Effector CD8-positive, alpha-beta T cell (primary cell): ENCODE measurements at regions not wholly inside any gene's neighbourhood (a gene's known extent, or its start where the extent isn't known, plus 50 kb on each side); places are given as distances from the start of the nearest gene placed in this dataset.
"Not testable (repeated sequence)": the region's sequence is repeated elsewhere in the genome, so short reads cannot be mapped to it uniquely, and the experiment has no call there.

Experiments
- DNase-seq: peaks from one replicate; lab custom pipeline; 2025; lab: John Stamatoyannopoulos, UW

DNA sequence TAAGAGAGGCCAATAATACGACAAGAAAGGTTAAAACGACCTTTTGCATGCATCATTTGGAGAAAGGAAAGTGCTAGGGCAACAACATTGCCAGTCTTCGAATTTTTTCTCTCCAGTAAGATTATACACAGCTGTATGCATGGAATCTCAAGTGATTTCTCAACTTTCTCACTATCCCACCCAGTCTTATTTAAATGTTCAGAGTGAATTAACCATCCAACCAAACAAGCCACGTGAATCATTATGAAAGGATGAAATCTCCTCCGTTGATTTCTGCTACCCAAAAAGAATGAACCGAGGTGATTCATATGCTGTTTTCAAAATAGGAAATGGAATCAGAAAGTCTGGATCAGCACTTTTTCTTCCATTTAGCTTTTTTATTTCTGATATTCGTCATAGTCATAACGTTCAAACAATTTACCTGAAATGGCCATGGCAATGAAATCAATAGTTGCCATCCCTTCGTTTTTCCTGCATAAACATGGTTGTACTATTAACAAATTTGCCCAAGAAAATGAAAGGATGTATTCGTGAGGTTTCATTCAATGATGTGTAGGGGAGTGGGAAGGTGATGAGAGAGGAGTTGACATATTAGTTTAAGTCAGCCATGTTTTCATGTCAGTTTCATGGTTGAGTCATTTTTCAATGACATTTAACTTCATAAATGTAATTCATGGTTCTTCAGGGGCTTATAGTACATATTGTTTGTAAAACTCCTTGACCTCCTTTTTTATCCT, 170.9 kb upstream of the WWC1 start:
- DNase-seq: no peak

- no peak for DNase-seq
These were observed 170.3 kb upstream of the WWC1 start for GRCh38 chr5:168121138-168121494.

- no peak for DNase-seq
These were observed 167.6 kb upstream of the WWC1 start for GRCh38 chr5:168123631-168124528.

DNA sequence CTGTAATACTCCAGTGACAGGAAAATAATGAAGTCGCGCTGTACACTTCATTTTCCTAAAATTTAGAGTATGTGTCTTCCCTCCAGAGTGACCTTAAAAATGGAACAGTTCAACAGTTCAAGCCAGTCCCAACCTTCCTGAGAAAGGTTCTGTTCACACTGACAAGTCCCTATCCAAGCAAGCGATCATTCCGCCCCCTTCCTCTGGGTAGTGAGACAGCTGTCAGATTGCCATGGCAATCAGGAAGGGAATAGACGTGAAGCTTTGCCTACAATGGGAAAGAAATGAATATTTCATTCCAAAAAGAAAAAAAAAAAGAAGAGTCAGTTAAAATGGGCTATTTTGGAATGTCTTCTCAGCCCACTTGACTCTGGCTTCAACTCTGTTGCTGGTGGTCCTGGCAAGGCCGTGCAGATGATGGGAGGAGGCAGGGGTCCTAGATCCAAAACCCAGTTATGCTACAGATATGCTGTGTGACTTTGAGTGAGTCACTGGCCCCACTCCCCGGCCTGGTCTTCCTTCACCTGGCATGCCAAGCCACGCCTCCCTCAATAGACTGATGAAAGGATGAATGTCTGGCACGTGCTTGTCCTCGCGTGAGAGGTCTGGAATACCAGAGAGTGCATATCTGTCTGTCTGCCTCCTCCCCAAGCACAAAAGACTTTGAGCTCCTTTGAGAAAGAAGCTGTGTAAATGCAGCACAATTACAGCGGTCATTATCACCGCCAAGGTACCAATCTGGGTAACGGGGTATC, 165.8 kb upstream of the WWC1 start:
- no peak for DNase-seq

- DNase-seq: no peak
These were observed 164.8 kb upstream of the WWC1 start for GRCh38 chr5:168126606-168127005.

GRCh38 chr5:168128111-168128510, 163.3 kb upstream of the WWC1 start:
- no peak for DNase-seq

GRCh38 chr5:168128557-168128956, 162.9 kb upstream of the WWC1 start:
- DNase-seq: no peak

DNA sequence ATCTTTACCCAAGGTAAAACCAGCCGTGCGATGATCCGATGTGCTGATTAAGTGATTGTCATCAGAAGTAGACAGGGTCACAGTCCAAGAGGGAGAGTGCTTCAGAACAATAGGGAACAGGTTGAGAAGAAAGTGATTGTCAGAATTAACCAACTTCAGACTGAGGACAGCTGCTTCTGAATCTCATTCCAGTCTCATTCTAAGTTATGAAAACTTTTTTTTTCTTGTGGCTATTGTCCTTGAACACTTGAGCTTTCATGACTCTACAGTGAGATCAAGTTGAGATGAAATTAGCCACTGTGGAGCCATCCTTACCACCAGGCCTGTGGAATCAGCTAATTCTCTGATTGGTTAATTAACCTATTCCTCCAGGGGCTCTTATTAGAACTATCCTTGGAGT, 159.9 kb upstream of the WWC1 start:
- no peak for DNase-seq

- DNase-seq: no peak
These were observed 159.2 kb upstream of the WWC1 start for GRCh38 chr5:168132241-168132641.

- DNase-seq: no peak
These were observed 155.5 kb upstream of the WWC1 start for GRCh38 chr5:168135897-168136296.

DNA sequence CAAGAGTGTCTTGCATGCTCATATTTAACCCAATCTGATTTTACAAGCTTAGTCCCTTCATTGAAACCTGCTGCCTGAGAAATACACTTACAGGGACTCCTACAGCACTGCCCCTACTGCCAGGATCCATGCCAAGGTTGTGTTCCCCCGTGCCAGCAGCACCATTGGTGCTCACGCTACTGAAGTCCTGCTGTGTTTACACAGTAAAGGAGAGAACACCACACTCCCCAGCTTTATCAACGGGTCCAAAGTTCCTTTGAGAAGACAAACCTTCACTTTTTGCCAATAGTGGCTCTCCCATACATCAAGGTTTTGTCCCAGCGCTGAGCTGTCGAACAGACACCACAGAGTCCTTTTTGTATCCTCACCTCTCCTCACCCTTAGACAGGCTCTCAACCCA, 155.1 kb upstream of the WWC1 start:
- DNase-seq: no peak

DNA sequence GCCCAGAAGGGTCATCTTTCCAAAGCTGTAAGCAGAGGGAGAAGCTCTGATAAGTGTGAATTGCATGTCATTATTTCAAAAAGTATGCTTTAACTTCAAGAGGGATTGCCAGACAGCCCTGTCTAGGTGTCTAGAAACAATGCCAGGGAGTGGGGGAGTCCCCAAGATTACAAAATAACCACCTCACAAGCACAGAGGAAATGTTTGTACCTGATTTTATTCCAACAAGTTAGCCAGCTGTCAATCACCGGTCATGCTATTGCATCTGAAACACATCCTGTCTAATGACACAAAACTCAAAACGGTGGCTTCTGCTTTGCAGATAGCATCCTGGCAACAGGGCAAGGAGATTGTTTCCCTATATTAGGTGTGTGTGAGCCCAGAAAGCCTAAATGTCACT, 154.2 kb upstream of the WWC1 start:
- no peak for DNase-seq

- no peak for DNase-seq
These were observed 151.2 kb upstream of the WWC1 start for GRCh38 chr5:168140241-168140640.

DNA sequence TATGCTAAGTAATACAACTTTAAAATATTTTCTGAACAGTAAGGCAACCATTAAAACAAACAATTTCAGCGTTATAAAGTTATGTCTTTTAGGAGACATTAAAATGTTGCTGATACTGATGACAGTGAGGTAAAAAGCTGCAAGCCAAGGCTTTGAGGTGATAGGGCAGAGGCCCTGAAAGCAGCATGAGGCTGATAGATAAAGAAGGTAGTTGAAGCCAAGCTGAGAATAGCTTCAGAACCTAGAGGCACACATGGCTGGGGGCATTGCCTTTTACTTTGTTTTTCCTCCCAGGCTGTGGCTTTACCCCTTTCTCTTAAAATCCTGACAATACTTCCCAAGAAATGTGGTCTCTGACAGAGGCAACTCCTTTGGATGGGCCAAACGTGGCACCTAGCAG, 149.0 kb upstream of the WWC1 start:
- DNase-seq: no peak

- DNase-seq: not testable (repeated sequence)
These were observed 147.9 kb upstream of the WWC1 start for GRCh38 chr5:168143521-168143920.

DNA sequence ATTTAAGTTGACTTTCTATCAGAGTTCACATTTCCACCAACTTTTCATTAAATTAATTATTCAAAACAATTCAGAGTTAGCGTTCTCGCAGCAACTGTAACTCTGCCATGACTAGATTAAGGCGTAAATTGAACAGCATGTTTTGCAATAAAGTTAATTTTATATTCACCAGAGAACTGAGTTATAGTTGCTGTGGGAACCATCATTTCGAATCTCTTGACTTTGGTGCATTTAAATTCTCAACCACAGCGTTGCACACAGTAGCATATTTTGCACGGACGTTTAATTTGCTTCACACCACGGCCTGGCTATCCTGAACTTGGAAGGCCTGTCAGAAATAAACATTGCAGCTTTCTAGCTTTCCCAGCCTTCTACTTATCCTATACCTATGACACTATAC, 144.3 kb upstream of the WWC1 start:
- no peak for DNase-seq

- DNase-seq: no peak
These were observed 143.7 kb upstream of the WWC1 start for GRCh38 chr5:168147568-168148360.

DNA sequence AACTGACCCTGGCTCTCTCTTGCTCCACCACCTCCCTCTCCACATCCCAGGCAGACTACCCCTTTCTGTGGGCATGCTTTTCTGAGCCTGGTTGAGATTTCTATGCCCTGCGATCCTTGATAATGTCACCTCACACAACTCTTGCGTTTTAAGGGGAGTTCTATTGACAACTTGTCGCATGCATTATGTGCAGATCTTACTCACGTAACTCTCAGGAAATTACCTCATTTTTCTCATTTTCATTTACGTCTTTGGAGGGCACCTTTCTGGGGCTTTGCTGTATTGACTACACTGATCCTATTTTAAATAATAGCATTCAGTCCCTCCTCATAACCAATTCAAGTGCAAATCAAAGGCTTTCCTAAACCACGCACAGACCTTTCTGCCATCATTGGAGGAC, 140.4 kb upstream of the WWC1 start:
- no peak for DNase-seq

DNA sequence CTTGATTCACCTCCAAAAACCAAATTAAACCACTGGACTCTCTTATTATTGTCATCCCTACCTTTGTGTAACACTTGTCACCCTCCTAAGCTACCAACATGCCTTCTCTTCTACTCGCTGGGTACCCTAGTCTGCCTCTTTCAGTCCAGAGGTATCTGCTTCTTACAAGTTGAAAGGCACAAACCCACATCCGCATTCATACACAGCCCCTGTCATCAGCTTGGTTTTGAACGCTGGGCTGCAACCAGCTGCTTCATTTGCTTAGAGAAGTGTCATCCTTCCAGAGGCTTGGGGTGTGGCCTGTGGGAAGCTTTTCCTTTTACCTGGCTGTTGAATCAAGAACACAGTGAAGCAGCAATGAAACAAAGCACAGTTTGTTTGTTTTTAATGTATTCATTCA, 138.8 kb upstream of the WWC1 start:
- no peak for DNase-seq

DNA sequence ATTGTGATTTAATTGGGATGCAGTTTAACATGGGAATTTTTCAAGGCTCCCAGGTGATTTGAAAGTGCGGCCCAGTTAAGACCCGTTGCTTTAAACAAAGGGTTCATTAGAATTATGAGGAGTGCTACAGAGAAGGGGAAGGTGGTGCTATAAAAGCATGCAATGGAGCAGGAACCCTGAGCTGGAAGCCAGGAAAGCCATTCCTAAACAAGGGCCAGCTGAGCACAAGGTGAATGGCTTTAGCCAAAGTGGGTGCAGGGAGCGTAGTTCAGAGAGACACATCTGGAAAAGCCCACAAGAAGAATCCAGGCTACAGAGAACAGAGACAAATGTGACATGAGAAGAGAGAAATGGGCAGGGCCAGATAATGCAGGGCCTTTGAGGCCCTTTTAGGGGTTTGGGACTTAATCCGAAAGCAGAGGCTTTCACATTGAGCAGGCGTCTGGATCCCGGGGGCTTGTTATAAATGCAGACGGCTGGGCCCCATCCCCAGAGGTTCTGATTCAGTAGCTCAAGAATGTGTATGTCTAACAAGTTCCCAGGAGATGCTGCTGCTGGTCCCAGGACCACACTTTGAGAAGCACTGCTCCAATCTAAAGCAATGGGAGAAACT, 138.1 kb upstream of the WWC1 start:
- no peak for DNase-seq

DNA sequence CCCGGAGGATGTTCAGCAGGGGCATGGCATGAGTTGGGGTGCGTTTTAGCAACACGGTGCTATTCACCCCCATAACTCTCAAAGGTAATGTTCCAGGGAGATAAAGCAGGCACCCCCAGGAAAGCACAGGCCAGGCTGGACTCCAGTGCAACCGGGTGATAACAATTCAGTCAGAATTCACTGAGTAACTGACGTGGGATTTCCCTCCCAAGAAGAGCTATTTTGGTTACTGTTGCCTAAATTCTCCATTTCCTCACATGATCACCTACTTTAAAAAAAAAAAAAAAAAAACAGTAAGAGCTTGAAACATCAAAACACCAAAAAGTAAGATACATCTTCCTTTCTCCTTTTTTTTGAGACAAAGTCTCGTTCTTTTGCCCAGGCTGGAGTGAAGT, 137.6 kb upstream of the WWC1 start:
- DNase-seq: no peak
